ENCODE measurements at regions not wholly inside any gene's neighbourhood (a gene's known extent, or its start where the extent isn't known, plus 50 kb on each side); places are given as distances from the start of the nearest gene placed in this dataset.

- DNase-seq (ENCODE audit: low read depth, low spot score), result no peak
- H3K9ac ChIP-seq (ENCODE audit: control insufficient read depth, extremely low read depth, insufficient read depth, low read length), result no peak overlapping the region
- no peak overlapping the region for H2AFZ ChIP-seq (ENCODE audit: control insufficient read depth, low read length)
- H3K27ac ChIP-seq (ENCODE audit: control insufficient read depth, insufficient read depth, low read length), result no peak overlapping the region
- H3K4me2 ChIP-seq (ENCODE audit: control insufficient read depth, extremely low read depth, insufficient read depth, low read depth, low read length), result no peak overlapping the region
- H3K27me3 ChIP-seq (ENCODE audit: control insufficient read depth, extremely low read depth, insufficient read depth, low read length), result peaks cover 17% of the 10 kb centered on the region
- H3K4me3 ChIP-seq (ENCODE audit: control insufficient read depth in 2 of 3, extremely low read depth in 1 of 3, insufficient read depth in 2 of 3, low read depth in 1 of 3, low read length in 3 of 3), result no peak overlapping the region
- no peak for FAIRE-seq
- no peaks in the 10 kb centered on the region for H3K79me2 ChIP-seq (ENCODE audit: control insufficient read depth, insufficient read depth, low read length)
- no peaks in the 10 kb centered on the region for H3K9me1 ChIP-seq (ENCODE audit: control insufficient read depth, extremely low read depth, insufficient read depth, low read length)
- H4K20me1 ChIP-seq (ENCODE audit: control insufficient read depth, extremely low read depth, insufficient read depth, low read length), result no peaks in the 10 kb centered on the region
- H3K36me3 ChIP-seq (ENCODE audit: control insufficient read depth in 2 of 2, extremely low read depth in 1 of 2, insufficient read depth in 2 of 2, low read length in 2 of 2), result no peaks in the 10 kb centered on the region
- peaks cover 7% of the 10 kb centered on the region for H3K4me1 ChIP-seq (ENCODE audit: control insufficient read depth, extremely low read depth, insufficient read depth, low read length)
- H3K9me3 ChIP-seq (ENCODE audit: control insufficient read depth, low read depth, low read length), result no peaks in the 10 kb centered on the region
- TF ChIP-seq CTCF (optimal IDR thresholded peaks at IDR 0.05 in 1 of 3, IDR thresholded peaks at IDR 0.05 in 1 of 3, conservative IDR thresholded peaks at IDR 0.05 in 1 of 3; ENCODE audit: extremely low read depth in 1 of 3, insufficient read depth in 2 of 3, low read length in 3 of 3), result no peak
- TF ChIP-seq EZH2 (IDR thresholded peaks at IDR 0.05; ENCODE audit: low read length), result no peak
- dilution Hi-C loops (cut with MboI; ENCODE audit: extremely low pct_ligation_motif_present, low sequenced_read_pairs), result no loop called here
Measured at GRCh38 chr18:5622905-5623304, 79.1 kb upstream of the EPB41L3 start.

- Histone ChIP-seq H3K9ac (ENCODE audit: control insufficient read depth, extremely low read depth, insufficient read depth, low read length) (no peak overlapping the region), H3K4me2 (ENCODE audit: control insufficient read depth, extremely low read depth, insufficient read depth, low read depth, low read length) (no peak overlapping the region), H3K9me3 (ENCODE audit: control insufficient read depth, low read depth, low read length) (no peaks in the 10 kb centered on the region), H3K4me1 (ENCODE audit: control insufficient read depth, extremely low read depth, insufficient read depth, low read length) (peaks cover 7% of the 10 kb centered on the region), H3K9me1 (ENCODE audit: control insufficient read depth, extremely low read depth, insufficient read depth, low read length) (no peaks in the 10 kb centered on the region), H3K4me3 (ENCODE audit: control insufficient read depth in 2 of 3, extremely low read depth in 1 of 3, insufficient read depth in 2 of 3, low read depth in 1 of 3, low read length in 3 of 3) (no peak overlapping the region), H3K79me2 (ENCODE audit: control insufficient read depth, insufficient read depth, low read length) (no peaks in the 10 kb centered on the region), H4K20me1 (ENCODE audit: control insufficient read depth, extremely low read depth, insufficient read depth, low read length) (no peaks in the 10 kb centered on the region), H3K27me3 (ENCODE audit: control insufficient read depth, extremely low read depth, insufficient read depth, low read length) (no peaks in the 10 kb centered on the region), H2AFZ (ENCODE audit: control insufficient read depth, low read length) (no peak overlapping the region), H3K27ac (ENCODE audit: control insufficient read depth, insufficient read depth, low read length) (no peak overlapping the region), H3K36me3 (ENCODE audit: control insufficient read depth in 2 of 2, extremely low read depth in 1 of 2, insufficient read depth in 2 of 2, low read length in 2 of 2) (no peaks in the 10 kb centered on the region)
- FAIRE-seq, result no peak
- DNase-seq (ENCODE audit: low read depth, low spot score), result no peak
- dilution Hi-C loops (cut with MboI; ENCODE audit: extremely low pct_ligation_motif_present, low sequenced_read_pairs), result no loop called here
- TF ChIP-seq CTCF (optimal IDR thresholded peaks at IDR 0.05 in 1 of 3, IDR thresholded peaks at IDR 0.05 in 1 of 3, conservative IDR thresholded peaks at IDR 0.05 in 1 of 3; ENCODE audit: extremely low read depth in 1 of 3, insufficient read depth in 2 of 3, low read length in 3 of 3) (no peak), EZH2 (IDR thresholded peaks at IDR 0.05; ENCODE audit: low read length) (no peak)
Measured at GRCh38 chr18:5620289-5620688, 76.5 kb upstream of the EPB41L3 start.

Measured in keratinocyte (primary cell).